ENCODE measurements at regions not wholly inside any gene's neighbourhood (a gene's known extent, or its start where the extent isn't known, plus 50 kb on each side); places are given as distances from the start of the nearest gene placed in this dataset.

GRCh38 chr7:46810986-46811385 lies 770.9 kb downstream of the TNS3 start:
- peak; percentile 12 for DNase-seq (ENCODE audit: low read depth)

DNA sequence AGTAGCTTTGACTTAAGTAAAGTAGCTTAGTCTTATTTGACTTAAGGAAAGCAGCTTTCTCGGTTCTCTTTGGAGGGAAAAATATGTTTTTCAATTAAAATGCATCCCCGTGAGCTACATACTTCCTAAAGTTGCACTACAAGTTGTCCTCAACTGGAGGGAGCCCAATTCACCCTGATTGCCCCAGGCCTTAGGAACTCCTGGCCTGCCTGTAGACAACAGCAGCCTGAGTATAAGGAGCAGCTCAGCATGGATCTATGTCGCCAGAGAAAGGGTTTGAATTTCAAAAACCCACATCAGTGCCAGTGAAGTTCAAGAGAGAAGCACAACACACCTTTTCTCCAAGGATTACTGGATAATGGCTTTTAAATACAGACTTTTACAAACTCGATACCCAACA lies 772.0 kb downstream of the TNS3 start:
- no peak for DNase-seq (ENCODE audit: low read depth)

DNA sequence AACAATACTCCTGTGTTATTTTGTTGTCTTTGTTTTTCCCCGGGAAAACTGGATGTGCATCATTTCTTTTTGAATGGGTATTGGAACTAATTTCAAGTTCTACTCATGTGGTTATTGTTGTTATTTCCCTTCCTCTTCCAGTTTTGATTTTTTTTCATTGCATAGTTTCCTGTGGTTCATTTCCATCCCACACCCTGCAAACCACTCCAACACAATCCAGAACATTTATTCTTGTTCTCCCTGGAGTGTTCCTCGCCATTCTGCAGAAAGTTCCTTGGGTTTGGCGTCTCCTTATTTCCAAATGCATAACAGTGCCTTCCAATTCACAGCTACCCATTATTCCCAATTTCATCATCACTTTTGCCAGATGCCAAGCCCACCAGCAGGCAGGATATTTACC lies 775.1 kb downstream of the TNS3 start:
- DNase-seq (ENCODE audit: low read depth), result no peak

GRCh38 chr7:46802479-46802878 lies 779.4 kb downstream of the TNS3 start:
- DNase-seq (ENCODE audit: low read depth), result no peak

DNA sequence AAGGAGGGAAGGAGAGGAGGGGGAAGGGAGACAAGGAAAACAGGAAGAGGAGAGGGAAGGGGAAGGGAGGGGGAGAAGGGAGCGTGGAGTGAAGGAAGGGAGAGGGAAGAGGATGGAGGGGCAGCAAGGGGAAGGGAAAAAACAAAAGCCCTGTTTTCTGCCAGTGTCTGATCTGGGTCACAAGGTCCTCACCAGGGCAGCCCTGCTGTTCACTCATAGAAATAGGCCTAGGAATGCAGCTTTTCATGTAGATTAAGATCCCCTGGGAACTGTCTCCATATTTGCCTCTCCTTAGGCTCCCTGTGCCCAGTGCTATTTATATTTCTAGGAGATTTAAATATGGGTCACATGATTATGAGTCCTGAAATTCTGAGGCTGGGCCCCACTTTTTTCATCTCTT lies 790.7 kb downstream of the TNS3 start:
- DNase-seq (ENCODE audit: low read depth), result no peak

GRCh38 chr7:46786995-46787394 lies 794.9 kb downstream of the TNS3 start:
- no peak for DNase-seq (ENCODE audit: low read depth)

DNA sequence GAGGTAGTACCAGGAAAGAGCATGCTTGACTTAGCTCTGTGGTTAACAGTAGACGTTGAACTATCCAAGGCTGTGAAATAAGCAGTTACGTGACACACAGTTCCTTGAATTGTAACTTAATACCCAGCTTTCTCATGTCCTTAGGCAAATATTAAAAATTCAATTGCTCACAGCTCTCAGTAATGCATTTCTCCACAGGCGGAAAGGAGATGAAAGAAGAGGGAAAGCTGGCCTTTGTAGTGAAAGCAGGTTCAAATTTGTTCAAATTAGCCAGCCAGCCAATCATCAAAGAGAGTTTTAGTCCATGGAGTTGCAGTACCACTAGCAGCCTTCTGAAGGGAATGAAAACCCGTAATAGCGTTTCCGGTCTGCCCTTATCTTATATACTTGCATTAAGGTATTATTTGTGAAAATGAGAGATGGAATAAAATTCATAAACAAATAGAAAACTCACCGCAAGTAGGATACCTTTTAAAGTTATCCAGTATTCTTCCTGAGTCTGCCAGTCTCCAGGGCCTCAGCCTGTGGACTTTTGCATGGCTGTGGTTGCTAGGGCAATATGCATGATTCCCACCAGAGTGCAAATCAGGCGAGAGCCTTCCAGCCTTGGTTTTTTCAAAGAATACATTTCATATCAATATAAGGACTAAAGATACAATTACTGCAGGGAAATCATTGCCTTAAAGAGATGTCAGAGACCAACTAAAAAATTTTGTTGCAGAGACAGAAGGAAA lies 795.5 kb downstream of the TNS3 start:
- DNase-seq (ENCODE audit: low read depth), result peak; percentile 28

GRCh38 chr7:46784732-46785131 lies 797.2 kb downstream of the TNS3 start:
- DNase-seq (ENCODE audit: low read depth), result peak; percentile 61

DNA sequence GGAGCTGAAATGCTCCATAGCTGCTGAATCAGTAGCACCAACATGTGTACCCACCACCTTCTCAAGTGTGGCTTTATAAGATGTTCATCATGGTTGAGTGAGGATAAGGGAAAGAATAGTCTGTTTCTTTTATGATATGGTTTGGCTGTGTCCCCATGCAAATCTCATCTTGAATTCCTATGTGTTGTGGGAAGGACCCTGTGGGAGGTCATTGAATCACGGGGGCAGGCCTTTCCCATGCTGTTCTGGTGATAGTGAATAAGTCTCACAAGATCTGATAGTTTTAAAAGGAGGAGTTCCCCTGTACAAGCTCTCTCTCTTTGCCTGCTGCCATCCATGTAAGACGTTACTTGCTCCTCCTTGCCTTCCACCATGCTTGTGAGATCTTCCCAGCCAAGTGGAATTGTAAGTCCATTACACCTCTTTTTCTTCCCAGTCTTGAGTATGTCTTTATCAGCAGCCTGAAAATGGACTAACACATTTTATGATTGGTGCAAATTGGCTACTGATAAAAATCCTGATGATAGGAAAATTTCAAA lies 799.9 kb downstream of the TNS3 start:
- DNase-seq (ENCODE audit: low read depth), result no peak

DNA sequence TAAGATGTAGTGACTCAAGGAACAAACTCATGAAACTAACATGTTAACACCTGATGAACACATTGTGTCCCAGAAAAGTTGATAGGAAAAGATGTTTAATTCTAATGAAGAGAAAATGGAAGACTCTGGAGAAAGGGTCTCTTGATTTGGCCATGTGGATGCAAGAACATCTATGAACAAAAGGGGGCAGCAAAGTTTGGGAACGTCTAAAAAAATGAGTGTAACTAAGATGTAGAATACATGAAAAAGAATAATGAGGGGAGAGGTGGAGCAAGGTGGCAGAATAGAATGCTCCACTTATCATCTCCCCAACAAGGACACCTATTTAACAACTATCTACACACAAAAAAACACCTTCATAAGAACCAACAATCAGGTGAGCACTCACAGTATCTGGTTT lies 805.1 kb downstream of the TNS3 start:
- no peak for DNase-seq (ENCODE audit: low read depth)

GRCh38 chr7:46775776-46776175 lies 806.1 kb downstream of the TNS3 start:
- no peak for DNase-seq (ENCODE audit: low read depth)

GRCh38 chr7:46775020-46775419 lies 806.9 kb downstream of the TNS3 start:
- DNase-seq (ENCODE audit: low read depth), result no peak

DNA sequence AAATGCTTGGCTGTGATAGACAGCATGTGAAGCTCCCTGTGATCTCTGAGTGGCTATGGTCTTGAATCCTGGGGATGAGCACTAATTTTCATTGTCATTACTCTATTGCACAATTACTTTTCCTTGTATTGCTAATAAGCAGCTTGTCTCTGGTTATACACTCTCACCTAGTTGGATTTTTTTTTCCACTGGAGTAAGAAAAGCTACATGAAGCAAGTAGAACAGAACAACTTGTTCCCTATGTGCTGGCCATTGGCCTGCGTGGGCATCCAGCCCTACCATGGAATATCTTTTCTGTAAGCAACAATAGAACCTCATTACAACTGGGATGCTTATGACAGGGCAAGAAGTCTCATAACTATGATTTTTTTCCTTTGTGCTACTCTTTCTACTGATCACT lies 807.4 kb downstream of the TNS3 start:
- no peak for DNase-seq (ENCODE audit: low read depth)

- no peak for DNase-seq (ENCODE audit: low read depth)
Observed at GRCh38 chr7:46772776-46773175, 809.1 kb downstream of the TNS3 start.

DNA sequence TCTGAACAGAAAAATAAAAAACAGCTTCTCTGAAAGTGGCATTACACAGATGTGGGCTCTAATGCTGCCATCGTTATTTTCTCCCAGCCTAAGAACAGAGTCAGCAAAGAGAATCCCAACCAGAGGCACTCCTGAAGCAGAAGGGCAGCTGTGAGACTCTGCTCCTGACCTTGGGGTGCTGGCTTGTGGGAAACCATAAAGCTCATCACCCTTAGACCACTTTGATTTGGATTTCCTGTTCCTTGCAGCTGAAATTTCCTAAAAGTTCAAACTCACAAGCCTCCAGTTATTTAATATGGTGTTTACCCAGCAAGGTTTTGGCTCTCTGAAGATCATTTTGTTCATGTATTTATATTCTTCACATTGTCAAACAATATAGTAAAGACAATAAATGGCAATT lies 814.8 kb downstream of the TNS3 start:
- no peak for DNase-seq (ENCODE audit: low read depth)

DNA sequence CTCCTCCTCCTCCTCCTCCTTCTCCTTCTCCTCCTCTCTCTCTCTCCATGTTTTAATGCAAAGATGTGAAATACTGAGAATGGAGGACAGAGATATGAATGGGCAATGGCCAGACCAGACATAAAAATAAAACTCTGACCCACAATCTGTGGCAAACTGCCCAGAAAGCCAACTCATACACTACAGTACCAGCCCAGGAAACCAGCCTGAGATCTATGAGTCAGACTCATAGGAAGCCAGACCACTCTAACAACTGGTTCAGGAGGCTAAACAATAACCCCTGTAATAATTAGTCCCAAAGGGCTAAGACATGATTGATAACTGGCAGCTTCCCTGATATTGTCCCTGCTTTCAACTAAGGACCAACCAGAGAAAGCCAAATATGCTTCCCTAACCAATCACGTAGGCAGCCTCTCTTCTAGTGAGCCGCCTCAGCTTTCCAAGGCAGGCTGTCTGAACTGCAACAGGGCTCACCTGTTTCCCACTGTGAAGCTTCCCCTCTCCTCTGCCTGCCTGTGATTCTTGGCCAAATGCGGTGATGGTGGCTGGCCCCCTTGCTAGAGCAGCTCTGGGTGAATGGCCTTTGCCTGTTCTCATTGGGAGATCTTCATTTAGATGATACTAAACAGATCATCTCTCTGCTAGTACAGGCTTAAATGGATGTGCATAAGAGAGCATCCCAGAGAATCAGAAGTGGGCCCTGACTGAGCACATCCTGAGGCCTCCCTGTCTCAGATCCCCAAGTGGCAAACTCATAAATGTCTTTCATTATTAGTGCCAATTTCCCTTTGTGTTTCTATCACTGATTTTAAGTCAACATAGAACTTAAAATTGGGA lies 817.6 kb downstream of the TNS3 start:
- DNase-seq (ENCODE audit: low read depth), result peak; percentile 94

DNA sequence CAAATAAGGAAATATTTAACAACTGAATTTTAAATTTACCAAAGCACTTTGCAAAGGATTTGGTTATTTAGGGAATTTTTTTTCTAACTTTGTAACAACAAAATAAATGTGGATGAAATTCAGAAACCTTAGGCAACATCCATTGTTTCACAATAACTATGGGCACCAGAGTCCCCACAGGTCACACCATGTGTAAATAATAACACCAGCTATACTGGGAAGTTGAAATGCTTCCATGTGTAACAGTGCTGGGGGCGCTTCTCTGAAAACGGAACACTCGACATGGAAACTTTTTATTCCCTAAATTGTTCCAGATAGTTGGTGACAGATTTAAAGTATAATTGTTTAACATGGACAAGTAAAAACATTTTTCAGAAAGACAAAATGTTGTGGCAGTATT lies 818.6 kb downstream of the TNS3 start:
- DNase-seq (ENCODE audit: low read depth), result no peak

DNA sequence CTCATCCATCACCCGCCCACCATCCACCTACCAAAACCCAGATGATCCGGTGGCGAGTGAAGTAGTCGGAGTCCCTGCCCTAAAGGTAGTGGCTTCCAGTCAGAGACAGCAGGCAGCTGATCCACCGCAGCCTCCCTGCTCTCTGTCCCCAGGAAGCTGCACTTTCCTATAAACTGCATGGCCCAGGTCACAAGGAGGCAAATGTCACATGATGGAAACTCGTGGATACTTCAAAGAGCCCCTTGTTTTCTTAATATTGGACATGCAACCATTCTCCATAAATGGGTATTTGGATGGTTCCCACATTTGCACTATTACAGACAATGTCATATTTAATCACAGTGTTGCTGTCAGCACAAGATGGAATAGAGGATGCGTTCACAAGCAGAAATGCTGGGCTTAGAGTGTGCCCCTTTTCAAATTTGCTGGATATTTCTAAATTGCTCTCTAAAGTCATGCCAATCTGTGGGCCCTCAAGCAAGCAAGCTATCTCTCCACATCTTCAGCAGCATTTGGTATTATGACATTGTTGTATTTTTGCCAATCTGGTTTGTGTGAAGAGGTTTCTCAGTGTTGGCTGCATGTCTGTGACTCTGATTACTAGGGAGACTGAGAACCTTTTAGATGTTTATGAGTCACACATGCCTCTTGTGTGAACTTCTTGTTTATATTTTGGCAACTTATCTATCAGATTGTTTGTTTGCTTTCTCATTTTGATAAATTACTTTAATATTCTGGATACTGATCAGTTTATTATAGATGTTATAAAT lies 822.0 kb downstream of the TNS3 start:
- peak; percentile 78 for DNase-seq (ENCODE audit: low read depth)

GRCh38 chr7:46756996-46757395 lies 824.9 kb downstream of the TNS3 start:
- no peak for DNase-seq (ENCODE audit: low read depth)

DNA sequence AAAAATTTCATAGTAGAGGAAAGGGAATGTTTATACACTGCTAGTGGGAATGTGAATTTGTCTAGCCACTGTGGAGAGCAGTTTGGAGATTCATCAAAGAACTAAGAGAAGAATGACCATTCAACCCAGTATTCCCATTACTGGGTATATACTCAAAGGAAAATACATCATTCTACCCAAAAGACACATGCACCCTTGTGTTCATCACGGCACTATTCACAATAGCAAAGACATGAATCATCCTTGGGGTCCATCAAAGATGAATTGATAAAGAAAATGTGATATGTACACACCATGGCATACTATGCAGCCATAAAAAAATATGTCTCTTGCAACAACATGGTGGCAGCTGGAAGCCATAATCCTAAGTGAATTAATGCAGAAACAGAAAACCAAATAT lies 825.7 kb downstream of the TNS3 start:
- DNase-seq (ENCODE audit: low read depth), result no peak

DNA sequence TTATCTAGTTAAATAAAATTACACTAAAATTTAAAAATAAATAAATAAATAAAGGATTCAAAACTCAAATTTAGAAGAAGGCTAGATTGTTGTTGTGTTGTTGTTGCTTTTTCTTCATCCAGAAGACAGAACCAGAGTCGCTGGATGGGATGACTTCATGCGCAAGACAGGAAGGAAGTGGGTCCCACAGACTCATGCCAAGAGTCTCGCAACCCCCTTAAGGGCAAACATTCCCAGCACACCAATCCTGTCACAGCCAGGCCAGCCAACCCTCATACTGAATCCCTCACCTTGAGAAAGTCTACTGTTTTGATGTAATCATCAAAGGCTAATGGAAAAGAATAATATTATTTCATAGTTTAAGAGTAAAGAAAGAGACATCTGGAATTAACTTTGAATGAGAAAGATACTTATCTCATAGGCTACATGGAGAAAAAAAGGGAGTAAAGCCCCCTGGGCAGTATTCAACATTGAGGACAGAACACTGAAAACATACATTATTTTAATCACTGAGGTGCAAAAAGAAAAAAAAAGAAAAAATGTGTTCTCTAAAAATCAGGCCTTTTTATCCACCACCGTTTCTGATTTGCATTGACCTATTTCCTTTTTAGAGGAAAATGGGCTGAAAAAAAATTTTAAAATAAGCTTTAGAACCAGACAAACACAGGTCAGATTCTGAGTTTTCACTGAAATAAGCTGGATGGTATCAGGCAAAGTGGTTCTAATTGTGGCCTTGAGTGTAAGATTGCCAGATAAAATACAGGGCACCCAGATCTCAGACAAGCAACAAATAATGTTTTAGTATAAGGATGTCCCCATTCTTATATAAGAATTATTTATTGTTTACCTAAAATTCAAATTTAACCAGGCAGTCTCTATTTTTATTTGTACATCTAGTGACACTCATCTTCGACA lies 826.5 kb downstream of the TNS3 start:
- DNase-seq (ENCODE audit: low read depth), result no peak
